ENCODE measurements at regions not wholly inside any gene's neighbourhood (a gene's known extent, or its start where the extent isn't known, plus 50 kb on each side); places are given as distances from the start of the nearest gene placed in this dataset.

- no peak for DNase-seq
These were observed 63.9 kb upstream of the PTPN13 start for GRCh38 chr4:86530183-86530582.

DNA sequence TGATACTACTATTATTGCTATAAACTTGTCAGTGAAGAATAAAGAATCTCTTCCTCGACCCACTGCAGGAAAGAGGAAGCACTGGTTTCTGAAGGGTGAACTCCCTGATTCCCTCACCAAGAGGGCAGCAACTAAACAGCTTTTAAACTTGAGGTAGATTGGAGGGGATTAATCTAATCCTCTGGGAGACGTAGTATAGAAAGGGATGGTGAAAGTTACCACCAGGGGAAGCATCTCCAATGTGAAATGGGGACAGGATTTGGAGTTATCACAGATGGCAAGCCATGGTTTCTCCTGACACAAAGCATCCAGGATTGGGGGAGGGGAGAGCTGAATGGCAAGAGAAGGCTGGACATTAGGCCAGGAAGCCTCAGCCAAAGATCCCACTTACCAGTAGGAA lies 62.7 kb upstream of the PTPN13 start:
- no peak for DNase-seq

GRCh38 chr4:86532851-86533250 lies 61.3 kb upstream of the PTPN13 start:
- DNase-seq: no peak

DNA sequence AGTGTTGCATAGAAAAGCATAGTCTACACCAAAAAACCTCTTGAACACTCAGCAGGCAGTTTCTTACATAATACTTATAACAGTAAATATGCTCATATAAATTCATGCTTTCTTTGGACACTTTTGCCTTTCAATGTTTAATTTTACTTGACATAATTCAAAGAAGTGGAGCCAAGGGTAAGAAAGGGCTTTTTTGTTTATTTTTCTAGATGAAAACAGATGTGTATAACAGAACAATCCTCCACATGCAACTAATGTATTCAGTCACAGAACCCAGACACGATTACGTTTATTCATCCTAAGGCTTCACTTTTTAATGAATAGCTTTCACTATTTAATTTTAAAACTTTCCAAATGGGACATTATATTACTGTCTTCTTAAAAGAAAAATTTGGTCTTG lies 58.0 kb upstream of the PTPN13 start:
- no peak for DNase-seq

DNA sequence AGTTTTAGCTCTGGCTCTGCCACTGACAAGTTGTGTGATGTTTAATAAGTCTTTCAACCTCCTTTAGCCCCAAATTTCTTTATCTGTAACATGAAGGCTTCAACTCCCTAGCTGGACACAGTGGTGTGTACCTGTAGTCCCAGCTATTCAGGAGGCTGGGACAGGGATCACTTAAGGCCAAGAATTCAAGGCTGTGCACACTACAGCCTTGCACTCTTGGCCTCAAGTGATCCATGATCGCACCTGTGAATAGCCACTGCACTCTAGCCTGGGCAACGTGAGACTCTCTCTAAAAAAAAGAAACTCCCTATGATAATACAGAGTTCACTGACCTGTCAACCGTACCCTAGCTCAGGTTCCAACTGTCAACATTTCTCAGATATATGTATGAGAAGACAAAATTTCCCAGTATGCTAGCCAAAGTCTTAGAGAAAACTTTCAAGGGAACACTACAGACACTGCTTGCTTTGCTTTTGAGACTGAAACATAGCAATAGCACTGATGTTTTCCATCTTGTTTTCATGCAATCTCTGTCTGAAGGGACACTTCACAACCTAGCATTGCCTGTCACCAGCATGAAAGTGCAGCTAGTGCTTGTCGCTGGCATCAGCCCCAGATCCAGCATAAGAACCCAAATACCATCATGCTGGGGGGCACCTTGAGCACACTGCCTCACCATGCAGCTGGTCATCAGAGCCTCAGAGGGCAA lies 51.6 kb upstream of the PTPN13 start:
- no peak for DNase-seq

GRCh38 chr4:86543080-86543479 lies 51.0 kb upstream of the PTPN13 start:
- no peak for DNase-seq

DNA sequence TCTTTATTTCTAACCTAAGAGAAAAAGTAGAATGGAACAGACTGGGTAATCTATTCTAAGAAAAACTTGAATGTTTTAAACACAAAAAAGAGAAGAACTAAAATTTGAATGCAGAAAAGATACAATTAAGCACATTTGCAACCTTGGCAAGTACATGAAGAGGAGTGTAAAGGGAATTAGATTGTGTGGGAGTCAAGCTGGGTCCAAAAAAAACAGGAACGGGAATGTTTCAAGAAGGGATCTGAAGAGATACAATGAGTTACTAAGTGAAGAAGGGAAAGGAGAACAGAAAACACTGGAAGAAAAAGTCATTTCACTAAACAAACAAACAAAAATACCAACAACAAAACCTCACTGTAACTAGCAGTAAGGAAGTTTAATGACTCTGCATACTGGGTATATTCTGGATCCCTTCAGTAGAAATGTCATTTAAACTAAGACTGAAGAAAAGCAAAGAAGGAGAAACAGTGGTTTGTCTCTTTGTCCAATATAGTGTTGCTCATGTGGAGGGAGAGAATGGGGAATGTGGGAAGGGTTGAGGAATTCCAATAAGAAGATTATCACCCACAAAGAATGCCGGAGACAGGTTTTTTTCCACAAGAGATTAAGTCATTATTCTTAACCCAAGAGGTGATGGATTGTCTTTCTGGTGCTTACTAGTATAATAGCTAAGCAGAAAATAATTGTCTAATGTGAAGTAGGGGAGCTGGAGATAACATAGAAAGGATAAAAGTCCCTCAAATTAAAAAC lies 50.4 kb upstream of the PTPN13 start:
- DNase-seq: no peak

- DNase-seq: no peak
These were observed 49.7 kb upstream of the PTPN13 start for GRCh38 chr4:86544310-86544966.
